GM18868 (cell line): ENCODE measurements at regions not wholly inside any gene's neighbourhood (a gene's known extent, or its start where the extent isn't known, plus 50 kb on each side); places are given as distances from the start of the nearest gene placed in this dataset.
"Not testable (repeated sequence)": the region's sequence is repeated elsewhere in the genome, so short reads cannot be mapped to it uniquely, and the experiment has no call there.

ENCODE experiments used
- ATAC-seq: cut with Tn5 transposase; IDR thresholded peaks from one replicate; pipeline ENCODE4 v1.9.1; 2021; ENCODE audit warnings: mild to moderate bottlenecking, moderate library complexity; ENCODE audit not compliant: unreplicated experiment

GRCh38 chr16:5971106-5971505 lies 873.5 kb upstream of the EEF2KMT start:
- no peak for ATAC-seq

- no peak for ATAC-seq
Measured at GRCh38 chr16:5966004-5966403, 868.4 kb upstream of the EEF2KMT start.

GRCh38 chr16:5965321-5965720 lies 867.7 kb upstream of the EEF2KMT start:
- no peak for ATAC-seq

- ATAC-seq = no peak
Measured at GRCh38 chr16:5951486-5951885, 853.9 kb upstream of the EEF2KMT start.

- ATAC-seq = no peak
Measured at GRCh38 chr16:5944971-5945370, 847.4 kb upstream of the EEF2KMT start.

GRCh38 chr16:5938607-5939006 lies 841.0 kb upstream of the EEF2KMT start:
- ATAC-seq = no peak

GRCh38 chr16:5932906-5933305 lies 835.3 kb upstream of the EEF2KMT start:
- no peak for ATAC-seq

- no peak for ATAC-seq
Measured at GRCh38 chr16:5928476-5929065, 831.0 kb upstream of the EEF2KMT start.

GRCh38 chr16:5925850-5926249 lies 828.3 kb upstream of the EEF2KMT start:
- ATAC-seq = no peak

- no peak for ATAC-seq
Measured at GRCh38 chr16:5922686-5923085, 825.1 kb upstream of the EEF2KMT start.

- no peak for ATAC-seq
Measured at GRCh38 chr16:5918567-5919130, 821.1 kb upstream of the EEF2KMT start.

GRCh38 chr16:5917436-5918195 lies 820.0 kb upstream of the EEF2KMT start:
- ATAC-seq = no peak

- ATAC-seq = no peak
Measured at GRCh38 chr16:5916711-5917191, 819.2 kb upstream of the EEF2KMT start.

GRCh38 chr16:5911241-5911640 lies 813.6 kb upstream of the EEF2KMT start:
- no peak for ATAC-seq

GRCh38 chr16:5909556-5909955 lies 812.0 kb upstream of the EEF2KMT start:
- not testable (repeated sequence) for ATAC-seq

GRCh38 chr16:5907544-5907943 lies 809.9 kb upstream of the EEF2KMT start:
- no peak for ATAC-seq

GRCh38 chr16:5906351-5906750 lies 808.8 kb upstream of the EEF2KMT start:
- ATAC-seq = no peak

- no peak for ATAC-seq
Measured at GRCh38 chr16:5905935-5906334, 808.3 kb upstream of the EEF2KMT start.

- no peak for ATAC-seq
Measured at GRCh38 chr16:5903832-5904231, 806.2 kb upstream of the EEF2KMT start.

GRCh38 chr16:5903153-5903552 lies 805.6 kb upstream of the EEF2KMT start:
- no peak for ATAC-seq

GRCh38 chr16:5900046-5900445 lies 802.5 kb upstream of the EEF2KMT start:
- no peak for ATAC-seq

GRCh38 chr16:5895976-5896375 lies 798.4 kb upstream of the EEF2KMT start:
- no peak for ATAC-seq
